Hepatocyte (in vitro differentiated cells): ENCODE measurements at regions not wholly inside any gene's neighbourhood (a gene's known extent, or its start where the extent isn't known, plus 50 kb on each side); places are given as distances from the start of the nearest gene placed in this dataset.

Experiments used
- DNase-seq: peaks from one replicate; pipeline ENCODE4 v3.0.0-alpha.2; 2016; ENCODE audit warnings: low spot score
- H2AFZ ChIP-seq: fragments of 200-600 bp; sonication (generic); 2 replicates; pipeline ENCODE4 v1.6.0; 2016; ENCODE audit warnings: antibody characterized with exemption, mild to moderate bottlenecking
- H3K27ac ChIP-seq: fragments of 200-600 bp; sonication (generic); 2 replicates; pipeline ENCODE4 v1.5.1; 2016; ENCODE audit warnings: mild to moderate bottlenecking
- H3K27me3 ChIP-seq: fragments of 200-600 bp; sonication (generic); 2 replicates; pipeline ENCODE4 v1.6.1; 2016
- H3K36me3 ChIP-seq: fragments of 200-600 bp; sonication (generic); replicated peaks from 2 replicates; pipeline ENCODE4 v1.5.1; 2016; ENCODE audit warnings: low read depth; ENCODE audit not compliant: insufficient read depth
- H3K4me1 ChIP-seq: fragments of 200-600 bp; sonication (generic); 2 replicates; pipeline ENCODE4 v1.5.1; 2016; ENCODE audit warnings: mild to moderate bottlenecking, moderate library complexity; ENCODE audit not compliant: insufficient read depth
- H3K4me2 ChIP-seq: fragments of 200-600 bp; sonication (generic); 2 replicates; pipeline ENCODE4 v1.6.0; 2016
- H3K4me3 ChIP-seq: fragments of 200-600 bp; sonication (generic); 2 replicates; pipeline ENCODE4 v1.5.1; 2016; ENCODE audit warnings: mild to moderate bottlenecking
- H3K79me2 ChIP-seq: fragments of 200-600 bp; sonication (generic); 2 replicates; pipeline ENCODE4 v1.6.0; 2017; ENCODE audit warnings: mild to moderate bottlenecking
- H3K9me2 ChIP-seq: fragments of 200-600 bp; sonication (generic); replicated peaks from 2 replicates; pipeline ENCODE4 v1.6.0; 2017; ENCODE audit warnings: mild to moderate bottlenecking; ENCODE audit not compliant: insufficient read depth
- H3K9me3 ChIP-seq: fragments of 200-600 bp; sonication (generic); 2 replicates; pipeline ENCODE4 v1.5.1; 2016; ENCODE audit warnings: low read depth, mild to moderate bottlenecking
- H4K20me1 ChIP-seq: fragments of 200-600 bp; sonication (generic); 2 replicates; pipeline ENCODE4 v1.6.0; 2016; ENCODE audit warnings: mild to moderate bottlenecking; ENCODE audit not compliant: insufficient read depth, poor library complexity, severe bottlenecking
- CTCF ChIP-seq: fragments of 200-600 bp; sonication (generic); IDR thresholded peaks from 2 replicates; pipeline ENCODE4 v1.5.1; 2016; ENCODE audit warnings: antibody characterized with exemption, mild to moderate bottlenecking; ENCODE audit not compliant: poor library complexity
- EZH2 ChIP-seq: fragments of 200-600 bp; sonication (generic); IDR thresholded peaks from 2 replicates; pipeline ENCODE4 v1.6.1; 2016; ENCODE audit warnings: antibody characterized with exemption, mild to moderate bottlenecking, borderline replicate concordance
- EZH2phosphoT487 ChIP-seq: fragments of 200-600 bp; sonication (generic); IDR thresholded peaks from one replicate; pipeline ENCODE4 v1.6.1; 2018; ENCODE audit warnings: antibody characterized with exemption, mild to moderate bottlenecking, low read depth, moderate library complexity; ENCODE audit not compliant: unreplicated experiment, severe bottlenecking
- WGBS: methylation state at CpG from one replicate; pipeline ENCODE4 v1.1.6; 2016; ENCODE audit warnings: low lambda C conversion rate; ENCODE audit errors: missing lambda C conversion rate; 5-methylcytosine and 5-hydroxymethylcytosine counted together

DNA sequence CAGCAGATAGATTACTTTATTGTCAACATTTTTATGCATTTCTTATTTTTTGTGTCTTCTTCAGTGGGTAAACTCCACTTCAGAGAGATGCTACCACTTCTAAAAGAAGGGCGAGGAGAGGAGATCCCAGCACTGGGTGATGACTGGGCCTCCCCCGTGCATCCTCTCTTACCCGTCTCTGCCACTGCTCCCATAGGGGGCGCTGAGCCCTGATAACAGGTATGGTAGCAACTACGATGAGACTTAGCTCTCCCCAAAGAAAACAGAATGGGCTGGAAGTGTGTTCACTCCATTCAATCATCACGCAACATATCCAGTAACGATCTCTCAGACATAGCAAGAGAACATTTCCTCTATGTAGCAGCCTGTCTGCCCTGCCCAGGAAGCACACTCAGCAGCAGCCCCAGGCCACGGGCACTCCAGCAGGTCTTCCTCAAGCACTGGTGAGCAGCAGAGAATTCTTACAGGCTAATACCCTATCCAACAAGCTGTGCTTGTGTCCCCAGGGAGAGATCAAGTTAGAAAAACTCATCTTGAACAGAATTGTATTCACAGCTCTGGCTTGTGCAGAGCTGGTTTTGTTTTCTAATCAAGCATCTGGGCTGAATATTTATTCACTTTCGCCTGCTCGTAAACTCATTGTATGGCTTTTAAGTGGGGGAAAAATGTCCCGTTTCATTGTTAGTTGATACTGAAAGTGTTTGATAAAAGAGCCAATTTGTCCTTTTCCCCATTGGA lies 533.1 kb upstream of the CDH4 start:
- Histone ChIP-seq H3K4me3 (no peak overlapping the region), H3K27ac (no peak overlapping the region), H2AFZ (no peak overlapping the region), H3K4me1 (no peaks in the 10 kb centered on the region), H4K20me1 (no peaks in the 10 kb centered on the region), H3K9me2 (no peaks in the 10 kb centered on the region), H3K79me2 (no peaks in the 10 kb centered on the region), H3K27me3 (no peaks in the 10 kb centered on the region), H3K9me3 (no peaks in the 10 kb centered on the region), H3K4me2 (no peak overlapping the region), H3K36me3 (no peaks in the 10 kb centered on the region)
- TF ChIP-seq EZH2 (no peak), EZH2phosphoT487 (no peak), CTCF (no peak)
- DNase-seq: no peak
- WGBS: 53% methylated on average over 11 of the region's 11 CpGs

DNA sequence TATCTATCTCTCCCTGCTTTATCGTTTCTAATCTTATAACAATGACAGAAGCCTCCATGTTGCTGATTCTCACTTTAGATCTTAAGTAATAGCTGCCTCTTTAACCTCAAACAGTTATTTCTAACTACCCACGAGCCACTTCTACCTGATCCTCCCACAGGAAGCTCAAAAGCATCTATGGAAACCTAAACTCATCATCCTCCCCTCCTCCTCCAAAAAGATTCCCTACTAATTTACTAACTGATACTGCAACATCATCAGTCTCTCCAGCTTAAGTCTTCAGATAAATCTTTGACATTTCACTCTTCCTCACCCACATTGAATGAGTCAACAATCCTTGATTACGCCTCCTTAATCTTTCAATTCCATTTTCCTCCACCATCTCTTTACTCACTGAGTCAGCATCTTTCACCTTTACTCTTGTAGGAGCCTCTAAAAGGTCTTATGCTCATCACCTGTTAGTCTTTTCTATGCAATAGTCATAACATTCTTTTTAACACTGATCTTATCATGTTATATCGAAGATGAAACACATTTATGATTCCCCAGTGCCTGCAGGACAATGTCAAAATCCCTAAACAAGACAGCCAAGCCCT lies 526.7 kb upstream of the CDH4 start:
- no peaks in the 10 kb centered on the region for H3K79me2 ChIP-seq
- no peaks in the 10 kb centered on the region for H3K36me3 ChIP-seq
- no peak overlapping the region for H3K4me2 ChIP-seq
- H3K4me3 ChIP-seq: no peak overlapping the region
- no peaks in the 10 kb centered on the region for H3K27me3 ChIP-seq
- no peaks in the 10 kb centered on the region for H3K9me3 ChIP-seq
- no peaks in the 10 kb centered on the region for H4K20me1 ChIP-seq
- H2AFZ ChIP-seq: no peak overlapping the region
- TF ChIP-seq EZH2phosphoT487 (no peak), CTCF (no peak), EZH2 (no peak)
- no peaks in the 10 kb centered on the region for H3K4me1 ChIP-seq
- no peaks in the 10 kb centered on the region for H3K9me2 ChIP-seq
- WGBS: 78% methylated on average over 4 of the region's 4 CpGs
- DNase-seq: no peak
- H3K27ac ChIP-seq: no peak overlapping the region

DNA sequence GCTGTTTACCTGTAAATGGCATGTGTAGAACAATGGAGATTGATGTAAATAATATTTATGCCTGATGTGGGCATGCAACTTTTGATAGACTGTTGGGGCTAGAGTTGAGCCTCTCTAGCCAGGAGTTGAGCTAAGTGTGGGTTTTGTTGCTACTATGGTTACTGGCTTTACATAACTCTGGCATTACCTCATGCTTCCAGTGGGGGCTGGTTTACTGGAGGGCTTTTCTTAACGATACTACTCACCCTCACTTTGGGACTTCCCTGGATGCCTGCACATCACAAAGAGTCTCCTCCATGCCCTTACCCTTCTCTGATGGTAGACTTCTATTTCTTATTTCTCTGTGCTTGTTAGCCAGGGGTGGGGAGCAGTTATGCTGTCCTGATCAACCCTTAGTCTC lies 524.6 kb upstream of the CDH4 start:
- H3K27me3 ChIP-seq: no peaks in the 10 kb centered on the region
- no peak for DNase-seq
- no peak overlapping the region for H3K4me3 ChIP-seq
- H3K4me2 ChIP-seq: no peak overlapping the region
- 32% methylated on average over 1 of the region's 1 CpG for WGBS
- no peak overlapping the region for H2AFZ ChIP-seq
- no peaks in the 10 kb centered on the region for H3K9me3 ChIP-seq
- H3K4me1 ChIP-seq: no peaks in the 10 kb centered on the region
- no peak for TF ChIP-seq EZH2phosphoT487
- no peak for TF ChIP-seq CTCF
- no peak for TF ChIP-seq EZH2
- H3K79me2 ChIP-seq: no peaks in the 10 kb centered on the region
- H3K27ac ChIP-seq: no peak overlapping the region
- H4K20me1 ChIP-seq: no peaks in the 10 kb centered on the region
- H3K9me2 ChIP-seq: no peaks in the 10 kb centered on the region
- no peaks in the 10 kb centered on the region for H3K36me3 ChIP-seq
